HG03575 (cell line): ENCODE measurements at regions not wholly inside any gene's neighbourhood (a gene's known extent, or its start where the extent isn't known, plus 50 kb on each side); places are given as distances from the start of the nearest gene placed in this dataset.

Experiments
- ATAC-seq: cut with Tn5 transposase; IDR thresholded peaks from one replicate; pipeline ENCODE4 v1.9.1; 2021; ENCODE audit not compliant: unreplicated experiment, insufficient number of reproducible peaks, low FRiP score; ENCODE audit errors: extremely low read depth

DNA sequence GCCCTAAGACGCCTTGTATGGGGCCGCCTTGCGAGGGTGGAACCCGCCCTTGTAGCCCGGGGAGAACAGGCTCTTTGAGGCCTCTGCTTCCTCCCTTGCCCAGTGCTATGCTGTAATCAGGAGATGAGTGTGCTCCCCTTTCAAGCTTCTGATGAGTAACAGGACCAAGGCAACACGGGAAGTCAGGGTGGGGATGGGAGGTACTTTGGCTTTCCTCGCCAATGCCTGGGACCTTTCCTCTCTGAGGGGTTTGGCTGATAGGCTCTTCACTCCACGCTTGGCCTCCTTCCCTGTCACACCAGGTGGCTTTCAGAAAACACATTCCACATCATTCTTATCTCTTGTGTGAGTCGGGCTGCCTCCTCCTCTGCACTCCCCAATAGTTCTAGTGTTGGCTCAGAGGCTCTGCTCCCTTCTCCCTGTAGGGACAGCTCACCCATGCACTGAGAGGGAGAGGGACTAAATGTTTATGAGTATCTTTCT is 223.7 kb upstream of the TRIB2 start:
- no peak for ATAC-seq

DNA sequence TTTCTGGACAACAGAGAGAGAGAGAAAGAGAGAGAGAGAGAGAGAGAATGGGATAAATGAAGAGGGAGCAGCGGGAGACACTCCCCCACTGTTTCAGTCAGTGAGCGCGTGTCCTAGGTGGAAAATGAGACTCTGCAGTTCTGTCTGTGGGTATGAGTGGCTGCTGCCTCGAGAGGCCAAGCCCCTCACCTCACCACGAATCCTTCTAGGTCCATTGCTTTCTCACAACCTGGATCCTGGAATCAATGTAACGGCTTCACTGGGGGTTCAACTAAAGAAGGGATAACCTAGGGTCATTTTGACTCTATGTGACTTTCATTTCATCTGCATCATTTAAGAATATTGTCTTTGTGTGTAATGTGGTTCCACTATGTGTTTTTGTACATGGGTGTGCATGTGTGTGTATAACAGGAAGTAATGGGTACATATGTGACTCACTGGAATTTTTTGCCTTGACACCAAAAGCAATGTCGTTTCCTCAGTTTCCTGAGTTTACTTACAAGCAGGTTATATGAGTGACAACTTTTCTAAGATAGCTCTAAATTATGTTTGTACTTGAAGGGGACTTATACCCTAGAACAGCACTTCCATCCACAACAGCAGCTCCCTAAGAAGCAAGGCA is 221.4 kb upstream of the TRIB2 start:
- ATAC-seq: no peak

DNA sequence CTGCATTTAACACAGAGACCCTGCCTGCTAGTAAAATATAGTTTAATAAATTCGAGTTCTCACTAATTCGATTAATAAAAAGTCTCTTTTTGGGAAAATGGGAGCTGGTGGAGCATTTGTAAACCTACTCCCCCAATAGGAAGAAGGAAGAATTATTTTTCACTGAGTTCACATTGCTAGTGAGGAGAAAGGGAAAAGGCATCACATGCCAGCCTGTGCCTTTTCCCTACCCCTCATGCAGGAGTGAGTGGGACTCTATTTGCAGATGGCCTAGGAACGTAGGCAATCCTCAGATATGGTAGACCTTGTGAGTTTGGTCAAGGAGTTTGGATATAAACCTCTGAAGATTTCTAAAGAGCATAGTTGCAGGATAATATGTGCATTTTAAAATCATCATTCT is 218.4 kb upstream of the TRIB2 start:
- ATAC-seq: no peak

DNA sequence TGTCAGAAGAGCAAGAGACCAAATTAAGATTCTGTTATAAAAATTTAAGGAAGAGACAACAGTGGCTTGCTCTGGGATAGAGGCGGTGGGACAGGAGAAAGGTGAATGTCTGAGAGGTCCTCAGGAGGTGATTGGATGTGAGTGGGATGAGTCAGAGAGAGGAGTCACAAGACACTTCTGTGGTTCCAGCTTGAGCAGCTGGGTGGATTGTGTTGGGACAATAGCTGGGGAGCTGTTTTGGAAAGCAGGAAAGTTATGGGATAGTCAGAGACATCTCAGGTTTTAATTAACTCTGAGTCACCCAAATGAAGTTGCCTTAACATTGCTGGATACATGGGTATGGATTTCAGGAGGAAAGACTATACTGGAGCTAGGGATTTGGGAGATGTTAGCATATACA is 218.0 kb upstream of the TRIB2 start:
- no peak for ATAC-seq

DNA sequence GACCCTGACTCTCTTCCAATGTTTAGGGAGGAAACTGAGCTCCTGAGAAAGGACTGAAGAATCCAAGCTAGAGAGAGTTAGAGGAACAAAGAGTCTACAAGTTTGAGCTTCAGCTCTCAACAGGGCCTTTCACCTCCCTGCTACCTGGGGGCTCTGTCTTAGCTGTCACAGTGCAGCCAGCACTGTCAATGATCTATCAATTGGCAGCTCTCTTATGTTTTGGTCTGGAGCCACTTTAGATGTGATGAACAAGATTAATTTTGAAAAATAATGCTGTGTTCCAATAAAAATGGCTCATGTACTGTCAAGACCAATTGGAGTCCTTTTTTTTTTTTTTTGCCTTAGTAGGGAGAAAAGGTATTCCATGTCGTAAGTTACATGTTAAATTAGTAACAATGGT is 215.8 kb upstream of the TRIB2 start:
- ATAC-seq: no peak

DNA sequence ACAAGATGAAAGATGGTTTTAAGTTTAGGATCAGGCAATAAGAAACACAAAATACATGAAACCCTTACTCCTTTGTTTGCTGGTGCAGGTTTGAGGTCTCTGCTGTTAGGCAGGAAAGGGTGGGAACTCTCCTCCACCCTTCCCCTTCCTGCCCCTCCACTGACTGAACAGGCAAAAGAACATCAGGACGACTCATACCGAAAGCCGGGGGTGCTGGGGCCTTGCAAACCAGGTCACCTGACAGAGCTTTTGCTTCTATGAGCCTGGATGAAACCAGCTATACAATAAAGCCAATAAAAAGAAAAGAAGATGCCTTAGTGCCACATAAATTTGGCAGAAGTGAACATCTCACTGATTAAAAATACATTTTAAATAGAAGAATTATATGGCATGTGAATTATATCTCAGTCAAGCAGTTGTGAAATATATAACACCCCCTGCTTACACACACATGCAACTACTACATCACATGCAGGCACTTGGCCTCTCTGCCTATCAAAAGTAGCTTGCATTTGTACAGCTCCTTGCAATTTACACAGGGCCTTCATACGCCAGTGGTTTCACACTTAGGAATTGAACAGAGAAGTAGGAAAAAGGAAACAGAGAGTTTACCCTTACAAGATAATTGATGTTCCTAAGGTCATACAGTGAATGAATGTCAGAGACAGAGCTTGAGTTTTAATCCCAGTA is 215.1 kb upstream of the TRIB2 start:
- peak; percentile 69 for ATAC-seq

DNA sequence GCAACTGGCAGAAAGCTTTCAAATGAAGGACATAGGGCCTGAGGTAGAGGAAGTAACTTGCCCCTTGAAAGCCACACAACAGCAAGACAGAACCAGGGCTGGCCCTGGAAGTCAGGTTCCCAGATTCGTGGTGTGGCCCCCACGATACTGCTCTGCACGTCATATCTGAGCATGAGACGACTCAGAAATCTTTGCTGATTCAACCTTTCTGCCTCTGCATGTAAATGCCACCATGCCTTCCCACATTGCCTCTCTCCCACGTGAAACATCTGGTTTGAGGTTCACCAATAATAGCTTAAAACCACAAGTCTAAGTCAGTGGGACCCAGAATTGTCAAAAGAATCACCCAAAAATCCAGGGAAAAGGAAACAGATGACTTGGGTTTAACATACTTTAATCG is 214.0 kb upstream of the TRIB2 start:
- no peak for ATAC-seq

DNA sequence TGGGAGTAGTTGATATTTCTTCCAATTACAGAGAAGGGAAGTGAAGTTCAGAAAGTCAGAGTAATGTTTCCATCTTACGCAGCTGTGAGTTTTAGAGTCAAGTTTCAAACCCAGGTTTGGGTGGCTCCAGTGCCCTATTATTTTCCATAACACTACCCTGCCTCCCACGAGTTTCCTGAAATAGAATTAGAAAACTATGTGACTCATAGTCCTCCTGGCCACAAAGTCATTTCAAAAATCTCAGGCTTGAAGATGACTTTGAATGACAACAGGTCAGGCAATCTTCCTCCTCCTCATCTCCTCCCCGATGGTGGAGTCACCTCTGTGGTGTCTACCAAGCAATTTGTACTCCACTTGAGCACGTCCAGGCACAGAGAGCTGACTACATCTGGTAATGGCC is 212.3 kb upstream of the TRIB2 start:
- peak; percentile 28 for ATAC-seq

DNA sequence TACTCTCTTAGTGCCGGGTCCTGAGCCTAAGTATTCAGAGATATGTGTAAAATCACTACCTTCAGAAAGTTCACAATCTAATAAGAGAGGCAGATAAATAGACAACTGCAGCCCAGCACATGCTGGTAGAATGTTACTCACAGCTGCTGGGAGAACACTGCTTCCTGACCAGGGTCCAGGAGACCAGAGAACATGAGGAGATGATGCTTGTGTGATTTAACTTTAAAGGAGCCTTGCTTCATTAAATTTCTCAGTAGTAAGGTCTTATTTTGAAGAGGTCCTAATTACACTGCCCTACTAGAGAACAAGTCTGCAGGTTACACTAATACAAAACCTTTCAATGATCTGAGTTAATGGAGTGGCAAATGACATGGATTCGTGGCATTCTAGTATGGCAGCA is 209.9 kb upstream of the TRIB2 start:
- ATAC-seq: no peak

DNA sequence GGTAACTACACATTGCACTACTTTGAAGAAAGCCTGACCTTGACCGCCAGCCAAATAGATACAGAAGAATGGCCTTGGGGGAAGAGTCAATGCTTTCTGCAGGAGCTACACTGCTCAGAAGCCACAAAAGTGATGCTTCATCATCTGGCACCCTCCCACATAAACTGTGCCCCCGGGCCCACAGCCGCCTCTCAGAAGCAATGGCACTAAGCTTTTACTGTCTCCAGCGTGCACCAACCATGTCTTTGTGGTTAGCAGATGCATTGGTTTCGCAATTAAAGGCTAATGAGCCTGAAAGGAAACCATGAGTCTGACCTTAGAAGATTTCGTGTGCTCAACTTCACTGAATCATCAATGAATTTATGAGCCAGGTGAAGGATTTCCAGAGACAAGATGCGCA is 209.4 kb upstream of the TRIB2 start:
- no peak for ATAC-seq

DNA sequence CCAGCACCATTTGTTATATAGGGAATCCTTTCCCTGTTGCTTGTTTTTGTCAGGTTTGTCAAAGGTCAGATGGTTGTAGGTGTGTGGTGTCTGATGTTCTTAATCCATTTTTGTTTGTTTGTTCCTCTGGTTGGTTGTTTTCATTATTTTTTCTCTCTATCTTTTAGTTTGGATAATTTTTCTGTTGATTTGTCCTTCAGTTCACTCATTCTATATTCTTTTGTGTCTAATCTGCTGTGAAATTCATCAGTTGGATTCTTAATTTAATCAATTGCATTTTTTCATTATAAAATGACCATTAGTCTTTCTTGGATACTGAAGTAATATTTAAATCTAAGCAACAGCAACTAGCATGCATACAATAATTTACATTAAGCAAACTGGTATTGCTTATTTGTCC is 206.7 kb upstream of the TRIB2 start:
- ATAC-seq: no peak

DNA sequence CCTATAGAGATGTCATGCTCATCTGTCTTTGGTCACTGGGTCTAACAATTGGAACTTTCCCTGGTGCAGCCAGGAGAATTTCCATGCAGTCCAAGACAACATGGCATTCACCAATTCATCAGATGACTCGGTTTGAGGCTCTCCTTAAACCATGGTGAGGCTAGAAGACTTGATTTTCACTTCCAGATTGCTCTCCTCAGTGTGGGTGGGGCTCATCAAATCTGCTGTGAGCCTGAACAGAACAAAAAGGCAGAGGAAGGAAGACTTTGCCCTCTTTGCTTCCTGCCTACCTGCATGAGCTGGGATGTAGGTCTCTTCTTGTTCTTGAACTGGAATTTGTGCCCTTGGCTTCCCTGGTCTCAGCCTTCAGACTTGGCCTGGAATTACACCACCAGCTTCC is 203.4 kb upstream of the TRIB2 start:
- ATAC-seq: no peak

DNA sequence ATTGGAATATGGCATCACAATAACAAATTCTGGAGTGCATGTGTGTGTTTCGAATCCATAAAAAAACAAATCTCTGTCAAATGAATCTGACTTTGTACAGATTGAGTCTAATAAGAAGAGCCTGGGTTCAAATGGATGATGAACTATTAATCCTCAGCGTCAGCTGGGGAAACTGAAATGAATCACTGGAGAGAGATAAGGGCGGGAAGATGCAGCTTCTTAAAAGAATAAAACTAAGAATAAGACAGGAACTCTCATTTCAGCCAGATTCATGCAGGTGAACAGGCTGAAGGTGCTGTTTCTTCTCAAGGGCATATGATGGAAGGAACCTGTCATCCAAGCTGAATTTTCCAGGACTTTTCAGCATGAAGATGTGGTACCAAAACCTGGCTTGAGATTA is 202.6 kb upstream of the TRIB2 start:
- no peak for ATAC-seq

DNA sequence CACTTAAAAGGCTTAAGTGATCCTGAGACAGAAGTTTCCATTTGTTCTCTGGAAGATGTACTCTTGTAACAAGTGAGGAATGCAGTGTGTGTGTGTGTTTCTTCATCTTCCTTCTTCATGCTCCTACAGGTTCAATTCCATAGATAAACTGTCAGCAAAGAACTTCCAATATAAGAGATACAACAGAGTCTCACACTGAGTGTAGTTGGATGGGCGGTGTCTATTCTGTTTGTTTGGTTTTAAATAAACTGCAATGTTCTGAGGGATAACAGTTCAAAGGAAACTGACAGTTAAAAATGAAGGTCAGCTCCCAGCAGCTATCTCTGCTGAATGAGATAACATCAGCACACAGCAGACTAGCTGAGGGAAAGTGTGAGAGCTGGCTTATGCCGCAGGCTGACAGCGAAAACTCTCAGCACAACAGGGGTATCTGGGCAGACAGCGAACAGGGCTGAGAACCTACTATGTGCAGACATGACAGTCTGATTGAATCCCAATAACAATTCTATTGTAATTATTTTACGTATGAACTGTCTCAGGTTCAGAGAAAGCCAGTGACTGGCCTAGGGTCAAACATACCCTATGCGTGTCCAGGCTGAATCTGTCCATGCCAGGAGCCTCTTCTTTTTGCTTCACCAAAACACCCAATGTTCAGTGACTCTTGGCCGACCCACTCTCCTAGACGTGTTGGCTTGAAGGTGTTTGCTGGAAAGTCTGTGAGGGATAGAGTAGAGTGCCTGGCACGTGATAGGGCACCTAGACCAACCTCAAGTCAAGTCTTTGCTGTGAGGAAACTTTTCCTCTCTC is 201.9 kb upstream of the TRIB2 start:
- no peak for ATAC-seq

DNA sequence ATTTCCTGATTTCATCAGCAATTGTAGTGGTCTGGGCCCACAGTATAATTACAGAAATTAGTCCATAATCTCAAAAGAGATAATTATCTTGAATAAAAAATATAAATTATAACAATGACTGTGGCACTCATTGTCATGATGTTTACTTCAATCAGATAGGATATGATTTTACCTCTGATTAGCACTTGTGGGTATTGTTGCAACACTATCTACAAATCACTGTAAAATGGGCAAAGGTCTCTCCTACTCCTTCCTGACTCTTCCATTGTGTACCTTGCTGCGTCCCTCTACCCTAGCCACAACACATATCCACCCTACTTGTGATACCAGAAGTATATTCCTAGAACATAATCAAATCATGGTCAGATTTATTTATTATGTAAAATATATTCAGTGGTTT is 200.9 kb upstream of the TRIB2 start:
- no peak for ATAC-seq

DNA sequence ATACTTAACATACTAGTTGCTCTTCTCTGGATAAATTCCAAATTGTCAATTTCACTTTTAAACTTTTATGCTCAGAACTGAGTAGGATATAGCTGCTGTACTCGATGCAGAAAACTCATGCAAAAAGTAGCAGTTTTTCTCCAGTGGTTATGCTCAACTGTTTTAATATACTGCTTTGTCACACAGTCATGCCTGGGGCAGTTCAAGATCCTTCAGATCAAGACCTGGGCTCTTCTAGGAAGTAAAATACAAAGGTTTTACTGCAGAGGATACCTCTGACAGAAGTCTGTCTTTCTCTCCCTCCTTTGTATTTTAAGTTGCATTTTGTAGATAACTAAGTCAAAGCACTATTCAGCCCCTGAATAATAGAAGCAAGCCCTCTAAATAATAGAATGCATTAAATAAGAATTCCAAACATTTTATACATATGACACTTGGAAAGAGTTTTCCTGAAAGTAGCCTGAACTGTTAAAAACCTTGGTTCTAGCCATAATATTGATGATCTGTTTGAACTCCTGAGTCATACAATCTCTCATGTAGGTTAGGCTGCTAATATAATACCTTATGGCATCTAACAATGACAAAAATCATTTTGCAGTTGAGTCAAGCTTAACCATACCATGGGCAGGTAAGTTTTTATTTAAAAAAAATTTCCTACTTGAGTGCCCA is 183.3 kb upstream of the TRIB2 start:
- no peak for ATAC-seq

DNA sequence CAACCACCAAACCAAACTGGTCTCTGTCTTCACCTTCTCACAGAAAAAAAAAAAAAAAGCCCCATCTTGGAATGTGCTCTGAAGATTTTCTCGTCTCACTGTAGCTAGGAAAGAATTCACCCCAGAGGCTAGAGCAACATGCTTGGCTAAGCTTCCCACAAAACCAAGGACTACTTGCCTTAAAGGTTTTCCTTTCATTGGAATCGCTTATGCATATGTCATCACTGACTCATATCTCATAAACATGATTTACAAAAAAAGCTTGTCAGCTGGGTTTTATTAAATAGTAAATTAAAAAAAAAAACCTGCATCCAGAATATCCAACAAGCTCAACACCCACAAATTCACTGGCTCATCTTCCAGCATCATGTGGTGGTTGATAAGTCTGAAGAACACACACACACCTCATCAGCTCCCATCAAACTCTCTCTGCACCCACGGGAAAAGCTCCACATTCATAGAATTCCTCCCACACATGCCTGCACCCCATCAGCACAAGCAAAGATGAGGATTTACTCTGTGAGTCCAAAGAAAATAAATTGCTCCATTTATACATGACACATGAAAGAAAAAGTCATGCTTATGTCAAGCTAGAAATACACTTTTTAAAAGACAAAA is 182.0 kb upstream of the TRIB2 start:
- ATAC-seq: no peak

DNA sequence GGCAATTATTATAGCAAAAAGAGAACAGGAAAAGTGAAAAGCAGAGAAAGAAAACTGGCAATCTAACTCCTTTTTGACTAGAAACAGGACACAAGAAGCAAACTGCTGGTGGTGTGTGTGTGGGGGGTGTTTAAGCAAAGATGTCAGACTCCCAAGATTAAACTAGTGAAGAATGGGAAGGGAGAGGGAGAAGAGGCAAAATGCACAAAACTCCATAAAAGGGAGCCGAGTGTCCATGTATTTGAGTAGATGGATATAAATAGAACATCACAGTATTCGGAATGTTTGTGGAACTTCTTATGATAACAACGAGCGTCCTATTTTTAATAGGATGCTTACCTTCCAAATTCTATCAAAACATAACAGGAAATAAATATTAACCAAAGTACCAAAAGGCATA is 179.8 kb upstream of the TRIB2 start:
- ATAC-seq: no peak

DNA sequence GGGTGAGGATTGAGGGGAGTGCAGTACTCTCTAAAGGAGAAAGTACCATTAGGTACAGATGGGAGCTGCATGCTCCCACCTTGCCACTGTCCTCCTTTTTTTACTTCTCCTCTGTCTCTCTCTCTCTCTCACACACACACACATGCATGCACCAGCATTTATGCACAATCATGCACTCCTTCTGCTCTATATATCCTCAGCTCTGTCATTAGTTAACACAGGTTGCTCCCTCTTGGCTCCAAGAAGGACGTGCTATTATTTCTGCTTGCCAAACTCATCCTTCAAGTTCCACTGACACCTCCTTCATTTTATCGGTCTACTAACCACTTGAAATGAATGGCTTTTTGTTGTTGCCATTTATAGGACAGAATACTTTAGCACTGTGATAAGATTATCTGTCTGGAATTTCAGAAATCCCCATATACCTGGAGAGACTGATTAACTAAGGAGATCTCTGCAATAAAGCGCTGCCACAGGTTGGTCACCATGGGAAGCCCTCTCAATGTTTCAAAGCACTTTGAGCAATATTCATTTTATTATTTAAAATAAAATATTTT is 178.5 kb upstream of the TRIB2 start:
- no peak for ATAC-seq
